ENCODE measurements at regions not wholly inside any gene's neighbourhood (a gene's known extent, or its start where the extent isn't known, plus 50 kb on each side); places are given as distances from the start of the nearest gene placed in this dataset.
"Not testable (repeated sequence)": the region's sequence is repeated elsewhere in the genome, so short reads cannot be mapped to it uniquely, and the experiment has no call there.

DNA sequence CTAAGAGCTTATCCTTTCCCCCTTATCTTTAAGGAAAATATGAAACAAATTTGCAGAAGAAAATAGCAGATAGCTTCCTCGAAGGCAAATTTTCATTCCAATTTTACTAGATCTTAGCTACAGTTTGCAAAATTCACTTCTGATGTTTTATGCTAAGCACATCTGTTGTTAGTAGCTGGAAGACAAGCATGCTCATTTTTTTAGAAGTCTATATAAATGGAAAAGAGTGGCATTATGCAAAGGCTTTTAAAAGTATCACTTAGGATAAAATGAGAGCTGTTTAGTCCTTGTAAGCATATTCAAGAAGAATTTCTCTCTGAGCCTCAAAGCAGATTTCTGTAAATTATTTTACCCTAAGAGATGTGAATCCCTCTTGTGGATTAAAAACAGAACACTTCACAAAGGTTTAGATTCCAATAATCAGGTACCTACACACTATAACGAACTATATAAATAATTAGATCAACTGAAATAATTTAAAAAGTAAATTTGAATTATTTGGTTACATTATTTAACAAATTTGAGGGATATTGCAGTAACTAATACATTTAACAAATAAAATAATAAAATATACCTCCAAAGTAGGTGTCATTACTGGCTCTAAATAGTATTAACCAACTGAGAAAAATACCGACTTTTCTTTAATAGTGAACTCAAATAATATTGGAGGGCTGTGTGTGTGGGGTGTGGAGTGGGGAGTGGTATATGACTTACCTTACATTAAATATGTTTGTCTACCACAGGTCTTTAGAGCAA, 307.1 kb downstream of the SEMA3D start:
- no peak overlapping the region for H3K4me3 ChIP-seq (ENCODE audit: control insufficient read depth, low read depth, low read length)
- TF ChIP-seq, protein P1, sequence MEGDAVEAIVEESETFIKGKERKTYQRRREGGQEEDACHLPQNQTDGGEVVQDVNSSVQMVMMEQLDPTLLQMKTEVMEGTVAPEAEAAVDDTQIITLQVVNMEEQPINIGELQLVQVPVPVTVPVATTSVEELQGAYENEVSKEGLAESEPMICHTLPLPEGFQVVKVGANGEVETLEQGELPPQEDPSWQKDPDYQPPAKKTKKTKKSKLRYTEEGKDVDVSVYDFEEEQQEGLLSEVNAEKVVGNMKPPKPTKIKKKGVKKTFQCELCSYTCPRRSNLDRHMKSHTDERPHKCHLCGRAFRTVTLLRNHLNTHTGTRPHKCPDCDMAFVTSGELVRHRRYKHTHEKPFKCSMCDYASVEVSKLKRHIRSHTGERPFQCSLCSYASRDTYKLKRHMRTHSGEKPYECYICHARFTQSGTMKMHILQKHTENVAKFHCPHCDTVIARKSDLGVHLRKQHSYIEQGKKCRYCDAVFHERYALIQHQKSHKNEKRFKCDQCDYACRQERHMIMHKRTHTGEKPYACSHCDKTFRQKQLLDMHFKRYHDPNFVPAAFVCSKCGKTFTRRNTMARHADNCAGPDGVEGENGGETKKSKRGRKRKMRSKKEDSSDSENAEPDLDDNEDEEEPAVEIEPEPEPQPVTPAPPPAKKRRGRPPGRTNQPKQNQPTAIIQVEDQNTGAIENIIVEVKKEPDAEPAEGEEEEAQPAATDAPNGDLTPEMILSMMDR (conservative IDR thresholded peaks at IDR 0.05; ENCODE audit: control insufficient read depth, insufficient read depth, low read depth, low read length) = no peak
- no peak for DNase-seq (ENCODE audit: low read depth)

DNA sequence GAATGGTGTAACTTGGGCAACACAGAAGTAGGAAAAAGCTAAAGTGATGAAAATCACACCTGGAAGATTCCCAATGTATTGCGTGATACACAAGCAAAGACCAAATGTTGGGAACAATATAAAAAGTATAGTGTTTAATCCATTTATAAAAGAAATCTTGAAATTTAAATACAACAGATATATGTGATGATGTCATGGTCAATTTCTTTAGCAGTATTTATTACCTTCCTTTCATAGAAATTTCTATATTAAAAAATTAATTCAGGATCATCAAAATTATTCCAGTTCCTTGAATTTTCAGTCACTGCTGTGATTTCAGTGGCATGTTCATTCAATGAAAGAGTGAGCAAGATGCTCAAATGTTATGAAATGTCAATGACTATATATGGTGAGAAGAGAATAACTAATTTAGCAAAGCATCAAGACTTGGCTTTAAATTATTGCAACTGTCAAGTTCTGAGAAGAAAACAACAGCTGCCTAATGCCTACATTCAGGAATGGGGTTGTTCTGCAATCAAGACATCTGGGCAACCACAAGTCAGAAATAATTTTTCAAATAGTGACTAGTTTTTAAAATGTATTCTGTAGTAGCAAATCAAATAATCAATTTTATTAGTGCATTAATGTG, 308.8 kb downstream of the SEMA3D start:
- no peak overlapping the region for H3K4me3 ChIP-seq (ENCODE audit: control insufficient read depth, low read depth, low read length)
- TF ChIP-seq, protein P1 (conservative IDR thresholded peaks at IDR 0.05; ENCODE audit: control insufficient read depth, insufficient read depth, low read depth, low read length) = no peak
- DNase-seq (ENCODE audit: low read depth) = no peak

- no peak for DNase-seq (ENCODE audit: low read depth)
- H3K4me3 ChIP-seq (ENCODE audit: control insufficient read depth, low read depth, low read length) = no peak overlapping the region
- TF ChIP-seq, protein P1 (conservative IDR thresholded peaks at IDR 0.05; ENCODE audit: control insufficient read depth, insufficient read depth, low read depth, low read length) = no peak
Observed at GRCh38 chr7:84876061-84876821, 310.6 kb downstream of the SEMA3D start.

DNA sequence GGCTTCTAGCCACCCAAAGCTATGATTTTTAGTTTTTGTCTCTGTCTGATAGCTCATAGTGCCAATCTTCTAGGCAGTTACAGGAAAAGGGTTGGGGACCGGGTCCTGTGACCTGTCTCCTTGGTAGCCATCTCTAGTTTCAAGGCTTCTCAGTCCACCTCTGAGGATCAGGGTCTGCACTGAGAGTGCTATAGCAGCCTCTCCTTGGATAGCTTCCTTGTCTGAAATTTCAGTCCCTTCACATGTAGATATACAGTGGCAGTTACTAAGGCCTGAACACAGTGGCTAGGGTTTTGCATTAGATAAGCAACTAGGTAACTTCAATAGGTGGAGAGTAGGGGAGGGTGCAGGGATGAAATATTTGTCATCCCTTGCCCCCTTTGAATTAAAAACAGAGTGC, 321.3 kb downstream of the SEMA3D start:
- no peak for DNase-seq (ENCODE audit: low read depth)
- TF ChIP-seq, protein P1 (conservative IDR thresholded peaks at IDR 0.05; ENCODE audit: control insufficient read depth, insufficient read depth, low read depth, low read length) = no peak
- H3K4me3 ChIP-seq (ENCODE audit: control insufficient read depth, low read depth, low read length) = no peak overlapping the region

- no peak overlapping the region for H3K4me3 ChIP-seq (ENCODE audit: control insufficient read depth, low read depth, low read length)
- TF ChIP-seq, protein P1 (conservative IDR thresholded peaks at IDR 0.05; ENCODE audit: control insufficient read depth, insufficient read depth, low read depth, low read length) = no peak
- DNase-seq (ENCODE audit: low read depth) = no peak
Observed at GRCh38 chr7:84857336-84857735, 329.5 kb downstream of the SEMA3D start.

DNA sequence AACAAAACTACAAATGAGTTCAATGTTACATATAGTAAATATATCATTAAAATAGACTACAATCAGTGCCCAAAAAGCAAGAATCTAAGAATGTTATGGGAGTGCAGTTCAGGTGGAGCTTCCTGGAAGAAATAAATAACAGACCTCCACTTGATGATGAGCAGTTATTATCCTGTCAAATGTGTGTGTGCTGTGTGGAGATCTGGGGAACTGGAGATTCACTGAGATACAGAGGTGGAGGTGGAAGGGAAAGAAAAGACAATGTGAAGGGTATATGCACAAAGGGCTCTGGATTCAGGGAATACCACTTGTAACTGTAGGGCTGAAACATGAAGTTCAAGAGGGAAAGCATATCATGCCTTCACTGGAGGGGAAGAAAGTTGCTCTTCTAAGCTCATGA, 331.1 kb downstream of the SEMA3D start:
- no peak for DNase-seq (ENCODE audit: low read depth)
- TF ChIP-seq, protein P1 (conservative IDR thresholded peaks at IDR 0.05; ENCODE audit: control insufficient read depth, insufficient read depth, low read depth, low read length) = no peak
- H3K4me3 ChIP-seq (ENCODE audit: control insufficient read depth, low read depth, low read length) = no peak overlapping the region

GRCh38 chr7:84848974-84849372, 337.9 kb downstream of the SEMA3D start:
- not testable (repeated sequence) for H3K4me3 ChIP-seq (ENCODE audit: control insufficient read depth, low read depth, low read length); DNase-seq (ENCODE audit: low read depth)

All from fibroblast of mammary gland (primary cell).